ENCODE measurements at regions not wholly inside any gene's neighbourhood (a gene's known extent, or its start where the extent isn't known, plus 50 kb on each side); places are given as distances from the start of the nearest gene placed in this dataset.

- CTCF ChIA-PET: no interaction called here
- H3K4me3 ChIP-seq (replicated peaks in 1 of 3; ENCODE audit: insufficient read depth in 1 of 3, low read depth in 1 of 3, low read length in 3 of 3): no peak overlapping the region
- no peak overlapping the region for H2AFZ ChIP-seq (ENCODE audit: low read depth, low read length)
- no peaks in the 10 kb centered on the region for H3K9me1 ChIP-seq (replicated peaks; ENCODE audit: control insufficient read depth, extremely low read depth, insufficient read depth, low read length)
- H3K4me1 ChIP-seq (ENCODE audit: control insufficient read depth, extremely low read depth, insufficient read depth, low read length): no peaks in the 10 kb centered on the region
- DNase-seq (ENCODE audit: low read depth, low spot score) (no peak), FAIRE-seq (no peak)
- H3K9me3 ChIP-seq (replicated peaks; ENCODE audit: control insufficient read depth, insufficient read depth, low read length): no peaks in the 10 kb centered on the region
- TF ChIP-seq EZH2 (IDR thresholded peaks at IDR 0.05; ENCODE audit: borderline replicate concordance, low read depth, low read length, severe bottlenecking) (no peak), POLR2A (IDR thresholded peaks at IDR 0.05; ENCODE audit: low read depth, low read length) (no peak), CTCF (IDR thresholded peaks at IDR 0.05; ENCODE audit: extremely low read depth in 1 of 2, insufficient read depth in 1 of 2, low read depth in 1 of 2, low read length in 2 of 2) (no peak), FOS (IDR thresholded peaks at IDR 0.05; ENCODE audit: borderline replicate concordance, insufficient read depth, low read length) (no peak), POLR2AphosphoS5 (IDR thresholded peaks at IDR 0.05; ENCODE audit: insufficient read depth, low read depth, low read length) (no peak), MAX (IDR thresholded peaks at IDR 0.05; ENCODE audit: insufficient read depth, insufficient read length) (no peak), GATA2 (IDR thresholded peaks at IDR 0.05; ENCODE audit: insufficient read depth, insufficient read length, low read depth, low read length) (no peak), JUN (IDR thresholded peaks at IDR 0.05; ENCODE audit: borderline replicate concordance, insufficient read depth, insufficient read length, low read depth) (no peak), MYC (IDR thresholded peaks at IDR 0.05; ENCODE audit: low read depth, low read length) (no peak)
- POLR2A ChIA-PET: no interaction called here
- BruUV-seq (replicated peaks): no TSS peak
- no peak overlapping the region for H3K9ac ChIP-seq (replicated peaks; ENCODE audit: extremely low read depth, insufficient read depth, low read length)
- no peak overlapping the region for H3K27ac ChIP-seq (ENCODE audit: insufficient read depth, low read depth, low read length)
- no peaks in the 10 kb centered on the region for H3K27me3 ChIP-seq (ENCODE audit: control insufficient read depth in 2 of 2, insufficient read depth in 2 of 2, low read length in 2 of 2)
- intact Hi-C loops (cut with micrococcal nuclease): no loop called here
- H4K20me1 ChIP-seq (replicated peaks; ENCODE audit: control insufficient read depth, extremely low read depth, insufficient read depth, low read length): no peaks in the 10 kb centered on the region
- H3K79me2 ChIP-seq (ENCODE audit: control insufficient read depth, insufficient read depth, low read length): no peaks in the 10 kb centered on the region
- H3K36me3 ChIP-seq (ENCODE audit: control insufficient read depth in 2 of 2, extremely low read depth in 1 of 2, insufficient read depth in 2 of 2, low read length in 2 of 2): no peaks in the 10 kb centered on the region
- no peak overlapping the region for H3K4me2 ChIP-seq (ENCODE audit: insufficient read depth, low read length)
- dilution Hi-C loops (cut with MboI; ENCODE audit: extremely low pct_ligation_motif_present, low sequenced_read_pairs): no loop called here
Observed at GRCh38 chrX:110989869-110990268, 106.1 kb upstream of the PAK3 start.

Data from endothelial cell of umbilical vein (primary cell).